ENCODE measurements at regions not wholly inside any gene's neighbourhood (a gene's known extent, or its start where the extent isn't known, plus 50 kb on each side); places are given as distances from the start of the nearest gene placed in this dataset.

DNA sequence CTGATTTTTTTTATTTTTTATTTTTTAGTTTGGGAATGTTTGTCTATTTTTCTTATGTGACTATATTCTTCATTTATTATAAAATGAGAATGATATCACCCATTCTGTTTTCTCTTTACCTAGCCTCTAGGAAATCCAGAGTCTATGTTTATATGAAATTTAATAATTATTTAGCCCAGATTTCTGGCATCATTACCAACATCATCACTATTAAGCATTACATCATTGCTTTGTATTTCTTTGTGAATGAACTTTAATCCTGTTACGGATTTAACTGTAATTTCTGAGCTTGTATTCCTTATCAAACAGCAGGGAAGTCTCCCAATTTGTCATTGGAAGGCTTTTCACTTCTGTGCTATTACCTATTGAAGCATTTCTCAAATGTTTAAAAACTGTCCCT is 72.7 kb upstream of the NOX3 start:
- TF ChIP-seq, protein P1, sequence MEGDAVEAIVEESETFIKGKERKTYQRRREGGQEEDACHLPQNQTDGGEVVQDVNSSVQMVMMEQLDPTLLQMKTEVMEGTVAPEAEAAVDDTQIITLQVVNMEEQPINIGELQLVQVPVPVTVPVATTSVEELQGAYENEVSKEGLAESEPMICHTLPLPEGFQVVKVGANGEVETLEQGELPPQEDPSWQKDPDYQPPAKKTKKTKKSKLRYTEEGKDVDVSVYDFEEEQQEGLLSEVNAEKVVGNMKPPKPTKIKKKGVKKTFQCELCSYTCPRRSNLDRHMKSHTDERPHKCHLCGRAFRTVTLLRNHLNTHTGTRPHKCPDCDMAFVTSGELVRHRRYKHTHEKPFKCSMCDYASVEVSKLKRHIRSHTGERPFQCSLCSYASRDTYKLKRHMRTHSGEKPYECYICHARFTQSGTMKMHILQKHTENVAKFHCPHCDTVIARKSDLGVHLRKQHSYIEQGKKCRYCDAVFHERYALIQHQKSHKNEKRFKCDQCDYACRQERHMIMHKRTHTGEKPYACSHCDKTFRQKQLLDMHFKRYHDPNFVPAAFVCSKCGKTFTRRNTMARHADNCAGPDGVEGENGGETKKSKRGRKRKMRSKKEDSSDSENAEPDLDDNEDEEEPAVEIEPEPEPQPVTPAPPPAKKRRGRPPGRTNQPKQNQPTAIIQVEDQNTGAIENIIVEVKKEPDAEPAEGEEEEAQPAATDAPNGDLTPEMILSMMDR (IDR thresholded peaks at IDR 0.05), result no peak
- no peak for TF ChIP-seq POLR2A (IDR thresholded peaks at IDR 0.05)
